H1 (cell line): ENCODE measurements at regions not wholly inside any gene's neighbourhood (a gene's known extent, or its start where the extent isn't known, plus 50 kb on each side); places are given as distances from the start of the nearest gene placed in this dataset.

Experiments
- CHD2 ChIP-seq: IDR thresholded peaks from 2 replicates; pipeline ENCODE4 v1.6.1; 2012; ENCODE audit warnings: low read length, improper control_type of control experiment
- CREB1 ChIP-seq: IDR thresholded peaks from 2 replicates; pipeline ENCODE4 v1.6.1; 2012; ENCODE audit warnings: inconsistent platforms
- EGR1 ChIP-seq: IDR thresholded peaks from 2 replicates; pipeline ENCODE4 v1.6.1; 2011; ENCODE audit warnings: low read depth, low read length, borderline replicate concordance
- EP300 ChIP-seq, 2 experiments: IDR thresholded peaks; 1 replicate in 1 of 2; 2 replicates in 1 of 2; pipeline ENCODE4 v1.6.1; 2011 to 2012; ENCODE audit warnings: low read depth in 2 of 2, low read length in 2 of 2, mild to moderate bottlenecking in 2 of 2, borderline replicate concordance in 1 of 2, inconsistent platforms in 1 of 2, moderate library complexity in 1 of 2
- EZH2 ChIP-seq: fragments of 200-600 bp; sonication (generic); IDR thresholded peaks from 2 replicates; pipeline ENCODE4 v1.7.1; 2012; ENCODE audit warnings: low read depth, mild to moderate bottlenecking, moderate library complexity, low read length, inconsistent platforms; ENCODE audit not compliant: severe bottlenecking
- NRF1 ChIP-seq: IDR thresholded peaks from 2 replicates; pipeline ENCODE4 v1.6.1; 2011; ENCODE audit warnings: mild to moderate bottlenecking, low read depth, low read length, improper control_type of control experiment
- POLR2AphosphoS5 ChIP-seq: IDR thresholded peaks from 2 replicates; pipeline ENCODE4 v1.6.1; 2011; ENCODE audit warnings: low read depth, low read length
- RBBP5 ChIP-seq: IDR thresholded peaks from 2 replicates; pipeline ENCODE4 v1.7.1; 2012; ENCODE audit warnings: low read depth, mild to moderate bottlenecking, inconsistent platforms, low read length, moderate library complexity, borderline replicate concordance
- SP4 ChIP-seq: IDR thresholded peaks from 2 replicates; pipeline ENCODE4 v1.6.1; 2012; ENCODE audit warnings: low read length, inconsistent platforms
- TF ChIP-seq, protein P1 (sequence below), 3 experiments: IDR thresholded peaks; 1 replicate in 2 of 3; 2 replicates in 1 of 3; pipeline versions ENCODE4 v1.5.1 to v1.6.1; 2011; ENCODE audit warnings: low read length in 3 of 3, mild to moderate bottlenecking in 3 of 3, inconsistent platforms in 2 of 3, low read depth in 1 of 3, moderate library complexity in 1 of 3; ENCODE audit not compliant: insufficient read depth in 1 of 3; ENCODE audit errors: control extremely low read depth in 1 of 3

- TF ChIP-seq CREB1 = no peak
- TF ChIP-seq POLR2AphosphoS5 = no peak
- no peak for TF ChIP-seq NRF1
- TF ChIP-seq, protein P1, sequence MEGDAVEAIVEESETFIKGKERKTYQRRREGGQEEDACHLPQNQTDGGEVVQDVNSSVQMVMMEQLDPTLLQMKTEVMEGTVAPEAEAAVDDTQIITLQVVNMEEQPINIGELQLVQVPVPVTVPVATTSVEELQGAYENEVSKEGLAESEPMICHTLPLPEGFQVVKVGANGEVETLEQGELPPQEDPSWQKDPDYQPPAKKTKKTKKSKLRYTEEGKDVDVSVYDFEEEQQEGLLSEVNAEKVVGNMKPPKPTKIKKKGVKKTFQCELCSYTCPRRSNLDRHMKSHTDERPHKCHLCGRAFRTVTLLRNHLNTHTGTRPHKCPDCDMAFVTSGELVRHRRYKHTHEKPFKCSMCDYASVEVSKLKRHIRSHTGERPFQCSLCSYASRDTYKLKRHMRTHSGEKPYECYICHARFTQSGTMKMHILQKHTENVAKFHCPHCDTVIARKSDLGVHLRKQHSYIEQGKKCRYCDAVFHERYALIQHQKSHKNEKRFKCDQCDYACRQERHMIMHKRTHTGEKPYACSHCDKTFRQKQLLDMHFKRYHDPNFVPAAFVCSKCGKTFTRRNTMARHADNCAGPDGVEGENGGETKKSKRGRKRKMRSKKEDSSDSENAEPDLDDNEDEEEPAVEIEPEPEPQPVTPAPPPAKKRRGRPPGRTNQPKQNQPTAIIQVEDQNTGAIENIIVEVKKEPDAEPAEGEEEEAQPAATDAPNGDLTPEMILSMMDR (IDR thresholded peaks at IDR 0.05; ENCODE audit: control extremely low read depth in 1 of 3, insufficient read depth in 1 of 3, low read depth in 1 of 3, low read length in 3 of 3) = no peak
- no peak for TF ChIP-seq EGR1
- TF ChIP-seq RBBP5 = no peak
- no peak for TF ChIP-seq EZH2
- no peak for TF ChIP-seq SP4
- no peak for TF ChIP-seq CHD2
- no peak for TF ChIP-seq EP300 (IDR thresholded peaks at IDR 0.05; ENCODE audit: borderline replicate concordance in 1 of 2, low read depth in 2 of 2, low read length in 2 of 2)
Measured at GRCh38 chr1:5810553-5811270, 181.5 kb downstream of the NPHP4 start.
